ENCODE measurements at regions not wholly inside any gene's neighbourhood (a gene's known extent, or its start where the extent isn't known, plus 50 kb on each side); places are given as distances from the start of the nearest gene placed in this dataset.
"Not testable (repeated sequence)": the region's sequence is repeated elsewhere in the genome, so short reads cannot be mapped to it uniquely, and the experiment has no call there.

DNA sequence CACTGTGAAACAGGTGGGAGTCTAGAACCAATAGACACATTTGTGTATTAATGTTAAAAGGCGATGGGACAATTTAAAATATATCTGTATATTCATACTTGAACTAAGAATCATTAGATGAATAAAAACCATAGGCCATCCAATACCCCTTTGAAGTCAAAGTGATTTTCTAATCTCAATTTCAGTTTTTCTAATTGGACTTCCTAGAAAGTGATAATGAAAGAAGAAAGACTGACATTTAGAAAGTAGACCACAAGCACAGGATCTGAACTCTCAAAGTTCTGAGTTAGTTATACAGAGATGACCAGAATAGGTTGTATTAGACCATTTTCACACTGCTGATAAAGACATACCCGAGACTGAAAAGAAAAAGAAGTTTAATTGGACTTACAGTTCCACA lies 412.8 kb upstream of the PIK3R1 start:
- TF ChIP-seq, protein P1, sequence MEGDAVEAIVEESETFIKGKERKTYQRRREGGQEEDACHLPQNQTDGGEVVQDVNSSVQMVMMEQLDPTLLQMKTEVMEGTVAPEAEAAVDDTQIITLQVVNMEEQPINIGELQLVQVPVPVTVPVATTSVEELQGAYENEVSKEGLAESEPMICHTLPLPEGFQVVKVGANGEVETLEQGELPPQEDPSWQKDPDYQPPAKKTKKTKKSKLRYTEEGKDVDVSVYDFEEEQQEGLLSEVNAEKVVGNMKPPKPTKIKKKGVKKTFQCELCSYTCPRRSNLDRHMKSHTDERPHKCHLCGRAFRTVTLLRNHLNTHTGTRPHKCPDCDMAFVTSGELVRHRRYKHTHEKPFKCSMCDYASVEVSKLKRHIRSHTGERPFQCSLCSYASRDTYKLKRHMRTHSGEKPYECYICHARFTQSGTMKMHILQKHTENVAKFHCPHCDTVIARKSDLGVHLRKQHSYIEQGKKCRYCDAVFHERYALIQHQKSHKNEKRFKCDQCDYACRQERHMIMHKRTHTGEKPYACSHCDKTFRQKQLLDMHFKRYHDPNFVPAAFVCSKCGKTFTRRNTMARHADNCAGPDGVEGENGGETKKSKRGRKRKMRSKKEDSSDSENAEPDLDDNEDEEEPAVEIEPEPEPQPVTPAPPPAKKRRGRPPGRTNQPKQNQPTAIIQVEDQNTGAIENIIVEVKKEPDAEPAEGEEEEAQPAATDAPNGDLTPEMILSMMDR (conservative IDR thresholded peaks at IDR 0.05) = no peak
- no peak overlapping the region for H3K27ac ChIP-seq

DNA sequence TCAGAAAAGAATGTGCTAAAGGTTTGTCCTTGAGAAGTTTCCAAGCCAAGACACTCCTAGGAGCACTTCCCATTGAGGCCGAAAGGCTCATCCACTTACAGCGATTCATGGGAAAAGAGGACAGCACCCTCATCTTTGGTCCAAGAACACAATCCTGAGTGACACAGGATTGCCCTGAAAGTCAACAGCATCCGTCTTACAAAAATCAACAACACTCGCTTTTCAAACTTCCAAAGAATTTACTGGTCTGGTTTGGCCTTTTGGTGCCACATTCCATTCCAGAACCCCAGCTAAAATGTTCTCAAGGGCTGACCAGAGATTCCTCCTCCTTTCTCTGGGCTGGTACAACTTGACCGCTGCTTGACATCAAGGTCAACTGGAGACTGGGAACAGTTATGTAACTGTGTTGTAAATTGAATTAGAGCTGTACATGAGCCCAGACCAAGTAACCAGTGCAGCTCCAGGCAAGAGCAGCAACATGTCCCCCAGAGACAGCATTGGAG lies 415.8 kb upstream of the PIK3R1 start:
- TF ChIP-seq, protein P1 (conservative IDR thresholded peaks at IDR 0.05) = no peak
- H3K27ac ChIP-seq = no peak overlapping the region

DNA sequence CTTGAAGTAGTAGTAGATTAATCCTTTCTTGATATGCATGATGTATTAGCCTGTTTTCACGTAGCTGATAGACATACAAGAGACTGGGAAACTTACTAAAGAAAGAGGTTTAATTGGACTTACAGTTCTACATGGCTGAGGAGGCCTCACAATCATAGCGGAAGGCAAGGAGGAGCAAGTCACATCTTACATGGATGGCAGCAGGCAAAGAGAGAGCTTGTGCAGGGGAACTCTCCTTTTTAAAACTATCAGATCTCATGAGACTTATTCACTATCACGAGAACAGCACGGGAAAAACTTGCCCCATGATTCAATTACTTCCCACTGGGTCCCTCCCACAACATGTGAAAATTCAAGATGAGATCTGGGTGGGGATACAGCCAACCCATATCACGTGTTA lies 417.1 kb upstream of the PIK3R1 start:
- H3K27ac ChIP-seq = not testable (repeated sequence)

DNA sequence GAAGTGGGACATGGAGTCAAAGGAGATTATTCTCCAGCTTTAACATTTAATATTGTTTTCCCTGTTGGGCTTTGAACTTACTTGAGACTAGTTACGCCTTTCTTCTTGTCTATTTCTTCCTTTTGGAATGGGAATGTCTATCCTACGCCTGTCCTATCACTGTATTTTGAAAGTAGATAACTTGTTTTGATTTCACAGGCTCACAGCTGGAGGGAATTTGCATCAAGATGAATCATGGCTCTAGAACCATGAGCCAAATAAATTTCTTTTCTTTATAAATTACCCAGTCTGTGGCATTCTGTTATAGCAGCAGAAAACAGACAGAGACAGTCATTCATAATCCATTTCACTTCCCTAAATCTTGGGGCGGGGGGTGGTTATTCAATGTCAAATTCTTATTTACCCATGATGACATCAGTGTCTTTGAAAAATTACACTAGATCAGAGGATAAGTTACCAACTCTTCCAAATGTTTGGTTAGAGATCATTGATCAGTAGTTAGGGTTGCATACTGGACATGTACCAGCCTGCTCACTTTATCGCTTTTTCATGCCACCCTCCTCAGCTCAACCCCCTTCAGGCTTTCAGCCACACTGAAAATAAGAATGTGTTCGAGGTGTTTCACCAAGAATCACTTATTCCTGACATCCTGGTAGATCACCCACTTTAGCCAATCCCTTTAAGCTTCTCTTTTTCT lies 419.6 kb upstream of the PIK3R1 start:
- TF ChIP-seq, protein P1 (conservative IDR thresholded peaks at IDR 0.05) = no peak
- no peak overlapping the region for H3K27ac ChIP-seq

DNA sequence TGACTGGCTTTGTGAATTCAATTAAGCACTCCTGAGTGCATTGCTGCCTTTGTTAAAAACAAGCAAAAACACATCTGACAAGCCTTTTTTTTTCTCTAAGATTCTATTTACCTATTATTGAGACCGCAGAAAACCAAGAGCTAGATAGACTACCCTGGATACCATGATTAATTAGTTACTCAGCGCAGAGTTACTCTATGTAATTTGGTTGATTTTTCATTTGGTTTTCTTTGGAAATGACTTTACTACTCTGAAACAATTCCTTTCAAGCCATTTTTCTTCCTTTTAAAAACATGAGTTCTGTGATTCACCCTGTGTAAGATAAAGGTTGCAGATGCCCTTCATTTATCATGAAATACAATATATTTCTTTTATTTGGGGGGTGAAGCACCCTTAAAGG lies 421.6 kb upstream of the PIK3R1 start:
- TF ChIP-seq, protein P1 (conservative IDR thresholded peaks at IDR 0.05) = no peak
- H3K27ac ChIP-seq = no peak overlapping the region

DNA sequence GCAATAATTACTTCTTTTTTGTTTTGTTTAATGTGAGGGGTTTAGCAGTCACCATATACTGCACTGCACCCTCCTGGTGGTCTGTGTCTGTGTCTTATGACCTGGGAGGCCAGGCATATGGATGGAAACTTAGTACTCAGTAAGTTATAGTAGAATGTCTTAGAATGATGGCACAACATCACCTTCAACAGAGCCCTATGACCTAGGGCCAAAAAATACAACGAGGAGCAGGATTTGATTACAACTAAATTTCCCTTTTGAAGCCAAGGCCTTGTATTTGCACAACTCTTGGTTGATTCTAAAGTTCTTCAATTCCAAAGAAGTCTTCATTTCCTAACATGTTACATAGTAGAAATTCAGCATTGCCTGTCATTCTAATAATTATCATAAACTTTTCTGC lies 422.1 kb upstream of the PIK3R1 start:
- H3K27ac ChIP-seq = no peak overlapping the region
- TF ChIP-seq, protein P1 (conservative IDR thresholded peaks at IDR 0.05) = no peak

DNA sequence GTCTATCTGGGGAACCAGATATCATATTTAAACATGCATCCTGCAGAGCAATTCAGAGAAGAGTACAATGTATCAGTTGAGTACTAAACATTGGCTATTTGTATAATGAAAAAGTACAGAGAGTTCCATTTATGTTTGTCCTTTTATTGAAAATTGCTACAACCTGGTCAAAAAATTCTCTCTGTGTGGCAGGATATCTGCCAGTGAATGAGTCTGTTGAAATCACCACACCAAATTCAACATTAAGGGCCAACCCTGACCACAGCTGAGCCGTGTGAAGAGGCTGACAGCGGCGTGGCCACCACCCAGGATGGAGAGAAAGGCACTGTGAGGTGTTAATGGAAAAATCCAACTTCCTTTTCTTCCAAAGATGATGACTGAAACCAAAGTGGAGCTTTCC lies 422.7 kb upstream of the PIK3R1 start:
- TF ChIP-seq, protein P1 (conservative IDR thresholded peaks at IDR 0.05) = no peak

DNA sequence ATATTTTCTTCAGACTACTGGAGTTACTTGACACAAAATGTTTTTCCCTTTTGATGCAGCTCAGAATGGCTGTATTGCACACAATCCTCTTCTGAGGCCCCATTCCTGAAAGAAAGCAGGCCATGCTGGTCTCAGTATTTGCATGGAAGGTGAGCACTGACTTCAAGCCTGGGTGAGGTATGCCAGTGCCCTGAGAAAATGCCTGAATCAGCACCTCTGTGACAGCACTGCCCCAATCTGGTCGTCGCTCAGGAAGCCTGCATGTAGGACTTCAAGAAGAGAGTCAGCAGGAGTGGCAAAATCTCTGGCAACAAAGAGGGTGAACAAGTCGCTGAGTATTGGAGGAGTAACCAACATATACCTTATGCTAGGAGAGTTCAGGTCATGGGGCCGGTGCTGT lies 425.2 kb upstream of the PIK3R1 start:
- TF ChIP-seq, protein P1 (conservative IDR thresholded peaks at IDR 0.05) = no peak
- no peak overlapping the region for H3K27ac ChIP-seq

More for the DNA sequence above, 422.7 kb upstream of the PIK3R1 start:
- H3K27ac ChIP-seq = no peak overlapping the region

DNA sequence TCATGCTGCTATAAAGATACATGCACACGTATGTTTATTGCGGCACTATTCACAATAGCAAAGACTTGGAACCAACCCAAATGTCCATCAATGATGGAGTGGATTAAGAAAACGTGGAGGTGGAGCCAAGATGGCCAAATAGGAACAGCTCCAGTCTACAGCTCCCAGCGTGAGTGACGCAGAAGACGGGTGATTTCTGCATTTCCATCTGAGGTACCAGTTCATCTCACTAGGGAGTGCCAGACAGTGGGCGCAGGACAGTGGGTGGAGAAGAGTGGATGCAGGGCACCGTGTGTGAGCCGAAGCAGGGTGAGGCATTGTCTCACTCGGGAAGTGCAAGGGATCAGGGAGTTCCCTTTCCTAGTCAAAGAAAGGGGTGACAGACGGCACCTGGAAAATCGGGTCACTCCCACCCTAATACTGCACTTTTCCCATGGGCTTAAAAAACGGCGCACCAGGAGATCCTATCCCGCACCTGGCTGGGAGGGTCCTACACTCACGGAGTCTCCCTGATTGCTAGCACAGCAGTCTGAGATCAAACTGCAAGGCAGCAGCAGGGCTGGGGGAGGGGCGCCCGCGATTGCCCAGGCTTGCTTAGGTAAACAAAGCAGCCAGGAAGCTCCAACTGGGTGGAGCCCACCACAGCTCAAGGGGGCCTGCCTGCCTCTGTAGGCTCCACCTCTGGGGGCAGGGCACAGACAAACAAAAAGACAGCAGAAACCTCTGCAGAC lies 435.5 kb upstream of the PIK3R1 start:
- not testable (repeated sequence) for H3K27ac ChIP-seq

All from VCaP (cell line).